IMR-90 (cell line): ENCODE measurements at regions not wholly inside any gene's neighbourhood (a gene's known extent, or its start where the extent isn't known, plus 50 kb on each side); places are given as distances from the start of the nearest gene placed in this dataset.

Experiments used
- ATAC-seq: fragments of 200-7000 bp; cut with Tn5 transposase; 2 replicates; pipeline ENCODE4 v1.9.1; 2020; ENCODE audit warnings: low read depth, mild to moderate bottlenecking, moderate library complexity
- BruUV-seq: library from RNA; stranded (reverse); fragments of 400-500 nt; replicated peaks from 2 replicates; lab custom pipeline; 2021; lab: Mats Ljungman, UMichigan
- CTCF ChIA-PET: fragments of 300-600 bp; formaldehyde crosslinking; extraction: SDS; loops from one replicate; lab custom pipeline; 2021; ENCODE audit warnings: antibody characterized with exemption; lab: Yijun Ruan, JAX
- POLR2A ChIA-PET: fragments of 300-600 bp; sonication (Branson Sonifier 250); formaldehyde crosslinking; loops from one replicate; lab custom pipeline; 2022; ENCODE audit warnings: antibody characterized with exemption; ENCODE audit not compliant: unreplicated experiment; lab: Charles Lee
- DNase-seq: peaks from one replicate; pipeline ENCODE4 v3.0.0; 2013
- H2AFZ ChIP-seq: replicated peaks from 2 replicates; pipeline ENCODE3; 2013; ENCODE audit warnings: low read length, mild to moderate bottlenecking; ENCODE audit not compliant: poor library complexity
- H2AK5ac ChIP-seq: 2 replicates; pipeline ENCODE4 v1.6.1; 2013; ENCODE audit warnings: low read depth, low read length, inconsistent platforms
- H2AK9ac ChIP-seq: replicated peaks from 2 replicates; pipeline ENCODE3; 2013; ENCODE audit warnings: mild to moderate bottlenecking, low read depth, low read length, moderate library complexity; ENCODE audit not compliant: poor library complexity
- H2BK120ac ChIP-seq: 2 replicates; pipeline ENCODE4 v1.6.1; 2013; ENCODE audit warnings: low read depth, low read length, inconsistent platforms
- H2BK15ac ChIP-seq: 3 replicates; pipeline ENCODE4 v1.6.1; 2013; ENCODE audit warnings: low read depth, low read length, inconsistent platforms
- H2BK20ac ChIP-seq: 2 replicates; pipeline ENCODE4 v1.6.1; 2013; ENCODE audit warnings: low read depth, mild to moderate bottlenecking, inconsistent platforms, low read length, moderate library complexity
- H2BK5ac ChIP-seq: 2 replicates; pipeline ENCODE4 v1.6.1; 2013; ENCODE audit warnings: mild to moderate bottlenecking, low read depth, low read length, inconsistent platforms; ENCODE audit not compliant: poor library complexity, severe bottlenecking
- H3K14ac ChIP-seq: replicated peaks from 2 replicates; pipeline ENCODE4 v1.6.1; 2013; ENCODE audit warnings: low read depth, low read length, inconsistent platforms
- H3K18ac ChIP-seq: 2 replicates; pipeline ENCODE4 v1.6.1; 2013; ENCODE audit warnings: low read depth, low read length, control low read depth
- H3K23ac ChIP-seq: 2 replicates; pipeline ENCODE4 v1.6.1; 2013; ENCODE audit warnings: low read depth, low read length, inconsistent platforms
- H3K27ac ChIP-seq: 2 replicates; pipeline ENCODE4 v1.5.1; 2013; ENCODE audit warnings: mild to moderate bottlenecking, control low read depth, low read length; ENCODE audit not compliant: insufficient read depth
- H3K27me3 ChIP-seq: 2 replicates; pipeline ENCODE4 v1.6.1; 2013; ENCODE audit warnings: low read length; ENCODE audit not compliant: control insufficient read depth, insufficient read depth
- H3K36me3 ChIP-seq: 2 replicates; pipeline ENCODE4 v1.6.1; 2013; ENCODE audit warnings: low read length, mixed read lengths; ENCODE audit not compliant: control insufficient read depth, insufficient read depth
- H3K4ac ChIP-seq: 2 replicates; pipeline ENCODE4 v1.6.1; 2013; ENCODE audit warnings: low read depth, low read length, inconsistent platforms
- H3K4me1 ChIP-seq: 2 replicates; pipeline ENCODE4 v1.6.1; 2013; ENCODE audit warnings: low read length, mixed read lengths; ENCODE audit not compliant: control insufficient read depth, insufficient read depth
- H3K4me2 ChIP-seq: 2 replicates; pipeline ENCODE4 v1.6.1; 2013; ENCODE audit warnings: low read depth, mild to moderate bottlenecking, control low read depth, low read length, moderate library complexity
- H3K4me3 ChIP-seq: 2 replicates; pipeline ENCODE4 v1.5.1; 2013; ENCODE audit warnings: low read depth, mild to moderate bottlenecking, control low read depth, low read length, moderate library complexity; ENCODE audit not compliant: insufficient read depth
- H3K56ac ChIP-seq: 2 replicates; pipeline ENCODE4 v1.6.1; 2013; ENCODE audit warnings: low read length, inconsistent platforms; ENCODE audit not compliant: insufficient read depth; ENCODE audit errors: extremely low read depth
- H3K79me1 ChIP-seq, 2 experiments: 2 replicates each; pipeline ENCODE4 v1.6.1; 2013; ENCODE audit warnings: low read length in 2 of 2, inconsistent platforms in 1 of 2, low read depth in 1 of 2
- H3K9ac ChIP-seq: 2 replicates; pipeline ENCODE4 v1.6.1; 2013; ENCODE audit warnings: low read depth, low read length, control low read depth
- H3K9me1 ChIP-seq: 2 replicates; pipeline ENCODE4 v1.6.1; 2013; ENCODE audit warnings: low read length, inconsistent platforms; ENCODE audit not compliant: insufficient read depth
- H3K9me3 ChIP-seq: 2 replicates; pipeline ENCODE4 v1.6.1; 2013; ENCODE audit warnings: low read length; ENCODE audit not compliant: control insufficient read depth, insufficient read depth
- H4K20me1 ChIP-seq: 2 replicates; pipeline ENCODE4 v1.6.1; 2013; ENCODE audit warnings: low read length, inconsistent platforms; ENCODE audit not compliant: insufficient read depth
- H4K5ac ChIP-seq: 2 replicates; pipeline ENCODE4 v1.6.1; 2013; ENCODE audit warnings: mild to moderate bottlenecking, low read depth, low read length, control low read depth
- H4K8ac ChIP-seq, 2 experiments: 2 replicates each; pipeline ENCODE4 v1.6.1; 2013; ENCODE audit warnings: low read depth in 2 of 2, low read length in 2 of 2, control low read depth in 1 of 2, inconsistent platforms in 1 of 2
- H4K91ac ChIP-seq: 2 replicates; pipeline ENCODE4 v1.6.1; 2013; ENCODE audit warnings: low read depth, low read length, inconsistent platforms; ENCODE audit not compliant: insufficient read depth
- CTCF ChIP-seq: conservative IDR thresholded peaks from 2 replicates; pipeline ENCODE4 v1.5.1; 2012; ENCODE audit warnings: mild to moderate bottlenecking, low read depth, low read length, improper control_type of control experiment
- FOS ChIP-seq: fragments of 150-350 bp; IDR thresholded peaks from 2 replicates; pipeline ENCODE4 v1.6.1; 2016; ENCODE audit warnings: low read depth, low read length
- POLR2A ChIP-seq: IDR thresholded peaks from 2 replicates; pipeline ENCODE4 v1.6.1; 2012; ENCODE audit warnings: mild to moderate bottlenecking, low read depth, low read length
- RFX5 ChIP-seq: IDR thresholded peaks from 2 replicates; pipeline ENCODE4 v1.8.0; 2012; ENCODE audit warnings: low read depth, mild to moderate bottlenecking, low read length, moderate library complexity
- USF2 ChIP-seq: fragments of 150-350 bp; IDR thresholded peaks from 2 replicates; pipeline ENCODE4 v1.6.1; 2017; ENCODE audit warnings: mild to moderate bottlenecking, antibody characterized with exemption, low read length, low read depth
- WGBS, 2 experiments: methylation state at CpG; one replicate each; pipeline versions ENCODE4 v1.1.5 to v1.1.7; 2013; ENCODE audit warnings: missing lambda C conversion rate in 2 of 2; ENCODE audit not compliant: insufficient read length in 1 of 2; ENCODE audit errors: extremely low coverage in 2 of 2; 5-methylcytosine and 5-hydroxymethylcytosine counted together
- dilution Hi-C: fragments of 300-500 bp; cut with HindIII; formaldehyde crosslinking; loops from one replicate; pipeline ENCODE4 v1.14.3; 2018; ENCODE audit warnings: low sequenced_read_pairs; ENCODE audit not compliant: unreplicated experiment
- in situ Hi-C: fragments of 300-500 bp; cut with MboI; formaldehyde crosslinking; loops from 3 replicates; pipeline ENCODE4 v1.14.3; 2019; ENCODE audit warnings: low sequenced_read_pairs, inconsistent platforms, mixed read lengths
- intact Hi-C: fragments of 100-400 bp; cut with micrococcal nuclease; formaldehyde crosslinking; loops from 2 replicates; pipeline ENCODE4 v1.10.0; 2022

DNA sequence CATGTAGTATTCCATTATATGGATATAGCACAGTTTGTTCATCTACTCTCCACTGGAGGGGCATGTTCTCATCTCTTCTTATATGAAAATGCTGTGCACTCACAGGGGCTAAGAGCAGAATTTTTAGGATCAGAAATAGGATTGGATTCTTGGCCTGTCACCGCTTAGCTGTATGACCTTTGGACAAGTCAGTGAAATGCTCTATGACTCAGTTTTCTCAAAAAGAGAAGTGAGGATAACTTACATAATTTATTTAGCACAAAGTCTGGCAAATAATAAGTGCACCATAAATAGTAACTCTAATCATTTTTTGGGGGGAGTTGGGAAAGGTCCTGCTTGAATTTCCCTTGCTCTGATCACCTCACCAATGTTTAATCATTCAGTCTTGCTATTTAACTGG lies 103.7 kb upstream of the LRIG1 start:
- Histone ChIP-seq H4K20me1 (no peaks in the 10 kb centered on the region), H2AFZ (no peak overlapping the region), H3K14ac (no peak overlapping the region), H3K27me3 (no peaks in the 10 kb centered on the region), H3K27ac (no peak overlapping the region), H2BK20ac (no peak overlapping the region), H2BK5ac (no peak overlapping the region), H2BK120ac (no peak overlapping the region), H2AK5ac (no peak overlapping the region), H3K79me1 (no peaks in the 10 kb centered on the region), H3K9ac (no peak overlapping the region), H2AK9ac (no peak overlapping the region), H2BK15ac (no peak overlapping the region), H4K8ac (no peak overlapping the region), H3K18ac (no peak overlapping the region), H4K5ac (no peak overlapping the region), H3K36me3 (no peaks in the 10 kb centered on the region), H3K9me3 (no peaks in the 10 kb centered on the region), H3K4me1 (no peaks in the 10 kb centered on the region; the same call in 1 of the 2 replicates), H3K23ac (no peak overlapping the region), H3K4me3 (no peak overlapping the region), H3K9me1 (no peaks in the 10 kb centered on the region), H4K91ac (no peak overlapping the region), H3K56ac (no peak overlapping the region), H3K4me2 (no peak overlapping the region), H3K4ac (no peak overlapping the region)
- TF ChIP-seq FOS (no peak), USF2 (no peak), CTCF (no peak), RFX5 (no peak), POLR2A (no peak)
- intact Hi-C loops (no loop called here), dilution Hi-C loops (no loop called here), in situ Hi-C loops (no loop called here)
- DNase-seq (no peak), ATAC-seq (no peak)
- no CpG with 5 or more reads among the region's 1 CpG for WGBS, 2 experiments
- ChIA-PET POLR2A (no interaction called here), CTCF (interaction anchor here (0.6 kb wide), 1 partner anchor 190 kb away, joined by 3 read pairs; no protein-coding TSS in a partner anchor)
- BruUV-seq: no TSS peak
